ENCODE measurements at regions not wholly inside any gene's neighbourhood (a gene's known extent, or its start where the extent isn't known, plus 50 kb on each side); places are given as distances from the start of the nearest gene placed in this dataset.

DNA sequence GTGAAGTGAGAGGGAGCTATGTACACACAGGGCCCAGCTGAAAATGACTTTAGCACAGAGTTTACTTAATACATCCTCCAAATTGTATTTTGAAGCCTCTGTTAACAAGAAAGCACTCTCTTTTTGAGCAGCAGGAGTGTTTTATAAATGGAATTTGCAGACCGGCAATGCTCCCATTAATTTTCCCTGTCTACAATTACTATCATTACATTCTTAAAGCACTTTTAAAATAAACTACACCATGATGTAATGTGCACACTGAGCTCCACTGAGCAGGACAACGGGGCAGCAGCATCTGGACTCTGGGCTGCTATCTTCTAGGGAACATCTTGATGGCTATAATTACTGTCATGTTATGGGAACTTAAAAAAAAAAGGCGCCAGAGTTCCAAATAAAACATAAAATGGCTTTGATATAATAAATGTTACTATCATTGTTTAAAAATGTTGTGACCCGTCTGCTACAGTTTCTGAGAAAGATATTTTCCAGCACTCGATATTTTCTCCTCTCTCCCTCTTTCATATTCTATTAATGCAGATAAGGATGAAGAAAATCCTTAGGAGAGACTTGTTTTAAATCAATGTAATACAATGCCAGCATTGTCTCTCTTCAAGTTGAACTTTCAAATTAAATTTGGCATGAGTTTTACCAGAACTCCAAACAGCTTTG, 150.9 kb downstream of the HLX start:
- TF ChIP-seq, protein P1, sequence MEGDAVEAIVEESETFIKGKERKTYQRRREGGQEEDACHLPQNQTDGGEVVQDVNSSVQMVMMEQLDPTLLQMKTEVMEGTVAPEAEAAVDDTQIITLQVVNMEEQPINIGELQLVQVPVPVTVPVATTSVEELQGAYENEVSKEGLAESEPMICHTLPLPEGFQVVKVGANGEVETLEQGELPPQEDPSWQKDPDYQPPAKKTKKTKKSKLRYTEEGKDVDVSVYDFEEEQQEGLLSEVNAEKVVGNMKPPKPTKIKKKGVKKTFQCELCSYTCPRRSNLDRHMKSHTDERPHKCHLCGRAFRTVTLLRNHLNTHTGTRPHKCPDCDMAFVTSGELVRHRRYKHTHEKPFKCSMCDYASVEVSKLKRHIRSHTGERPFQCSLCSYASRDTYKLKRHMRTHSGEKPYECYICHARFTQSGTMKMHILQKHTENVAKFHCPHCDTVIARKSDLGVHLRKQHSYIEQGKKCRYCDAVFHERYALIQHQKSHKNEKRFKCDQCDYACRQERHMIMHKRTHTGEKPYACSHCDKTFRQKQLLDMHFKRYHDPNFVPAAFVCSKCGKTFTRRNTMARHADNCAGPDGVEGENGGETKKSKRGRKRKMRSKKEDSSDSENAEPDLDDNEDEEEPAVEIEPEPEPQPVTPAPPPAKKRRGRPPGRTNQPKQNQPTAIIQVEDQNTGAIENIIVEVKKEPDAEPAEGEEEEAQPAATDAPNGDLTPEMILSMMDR (IDR thresholded peaks at IDR 0.05; ENCODE audit: insufficient read depth, low read depth, low read length) = no peak
- TF ChIP-seq EZH2 (IDR thresholded peaks at IDR 0.05; ENCODE audit: insufficient read depth, low read length) = no peak

Measured in astrocyte (in vitro differentiated cells and primary cell).